Activated B cell treated with CpG ODN at 0.5 μM for 24 hours (primary cell): ENCODE measurements at regions not wholly inside any gene's neighbourhood (a gene's known extent, or its start where the extent isn't known, plus 50 kb on each side); places are given as distances from the start of the nearest gene placed in this dataset.

Experiments used
- ATAC-seq: fragments of 200-7000 bp; cut with Tn5 transposase; one replicate; pipeline ENCODE4 v1.10.0; 2021; ENCODE audit warnings: low read depth, mild to moderate bottlenecking, moderate library complexity
- CTCF ChIA-PET: fragments of 350-600 bp; sonication (Branson Sonifier 250); formaldehyde crosslinking; loops from one replicate; lab custom pipeline; 2021; ENCODE audit warnings: antibody characterized with exemption; lab: Charles Lee
- POLR2A ChIA-PET: fragments of 350-600 bp; sonication (Branson Sonifier 250); formaldehyde crosslinking; loops from one replicate; lab custom pipeline; 2021; ENCODE audit warnings: antibody characterized with exemption; lab: Charles Lee
- DNase-seq: peaks from one replicate; pipeline ENCODE4 v3.0.0; 2022
- H3K27ac Mint-ChIP-seq: one replicate; pipeline ENCODE4 v1.8.0; 2020; ENCODE audit warnings: mixed read lengths
- H3K27me3 Mint-ChIP-seq: one replicate; pipeline ENCODE4 v1.8.0; 2021; ENCODE audit warnings: mixed read lengths
- H3K36me3 Mint-ChIP-seq: one replicate; pipeline ENCODE4 v1.8.0; 2021; ENCODE audit warnings: low read depth, mixed read lengths
- H3K4me1 Mint-ChIP-seq: one replicate; pipeline ENCODE4 v1.8.0; 2021; ENCODE audit warnings: mixed read lengths
- H3K4me3 Mint-ChIP-seq: one replicate; pipeline ENCODE4 v1.8.0; 2020; ENCODE audit warnings: mild to moderate bottlenecking, mixed read lengths
- H3K9me3 Mint-ChIP-seq: one replicate; pipeline ENCODE4 v1.8.0; 2020; ENCODE audit warnings: mixed read lengths
- intact Hi-C: fragments of 100-400 bp; cut with micrococcal nuclease; formaldehyde crosslinking; loops from one replicate; pipeline ENCODE4 v1.15.1; 2024
- TF ChIP-seq, protein P1 (sequence below): fragments of 200-600 bp; IDR thresholded peaks from one replicate; pipeline ENCODE4 v1.8.0; 2022; ENCODE audit warnings: antibody characterized with exemption, mild to moderate bottlenecking

DNA sequence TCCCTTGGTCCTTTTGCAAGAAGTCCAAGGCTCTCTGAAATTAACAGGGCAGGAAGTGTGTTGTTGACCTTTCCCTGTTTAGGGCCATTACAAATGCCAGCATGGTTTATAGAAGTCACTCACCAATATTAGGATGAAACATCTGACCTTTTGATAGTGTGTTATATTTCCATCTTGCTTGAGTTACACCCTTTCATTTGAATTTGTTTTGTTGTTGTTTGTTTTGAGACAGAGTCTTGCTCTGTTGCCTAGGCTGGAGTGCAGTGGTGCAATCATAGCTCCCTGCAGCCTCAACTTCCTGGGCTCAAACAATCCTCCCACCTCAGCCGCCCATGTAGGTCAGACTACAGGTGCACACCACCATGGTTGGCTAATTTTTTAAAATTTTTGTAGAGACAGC lies 241.1 kb upstream of the USP9Y start:
- no peaks in the 10 kb centered on the region for H3K36me3 Mint-ChIP-seq
- no peaks in the 10 kb centered on the region for H3K4me1 Mint-ChIP-seq
- no peak for ATAC-seq
- no peak overlapping the region for H3K4me3 Mint-ChIP-seq
- CTCF ChIA-PET = no interaction called here
- POLR2A ChIA-PET = no interaction called here
- H3K27me3 Mint-ChIP-seq = no peaks in the 10 kb centered on the region
- TF ChIP-seq, protein P1, sequence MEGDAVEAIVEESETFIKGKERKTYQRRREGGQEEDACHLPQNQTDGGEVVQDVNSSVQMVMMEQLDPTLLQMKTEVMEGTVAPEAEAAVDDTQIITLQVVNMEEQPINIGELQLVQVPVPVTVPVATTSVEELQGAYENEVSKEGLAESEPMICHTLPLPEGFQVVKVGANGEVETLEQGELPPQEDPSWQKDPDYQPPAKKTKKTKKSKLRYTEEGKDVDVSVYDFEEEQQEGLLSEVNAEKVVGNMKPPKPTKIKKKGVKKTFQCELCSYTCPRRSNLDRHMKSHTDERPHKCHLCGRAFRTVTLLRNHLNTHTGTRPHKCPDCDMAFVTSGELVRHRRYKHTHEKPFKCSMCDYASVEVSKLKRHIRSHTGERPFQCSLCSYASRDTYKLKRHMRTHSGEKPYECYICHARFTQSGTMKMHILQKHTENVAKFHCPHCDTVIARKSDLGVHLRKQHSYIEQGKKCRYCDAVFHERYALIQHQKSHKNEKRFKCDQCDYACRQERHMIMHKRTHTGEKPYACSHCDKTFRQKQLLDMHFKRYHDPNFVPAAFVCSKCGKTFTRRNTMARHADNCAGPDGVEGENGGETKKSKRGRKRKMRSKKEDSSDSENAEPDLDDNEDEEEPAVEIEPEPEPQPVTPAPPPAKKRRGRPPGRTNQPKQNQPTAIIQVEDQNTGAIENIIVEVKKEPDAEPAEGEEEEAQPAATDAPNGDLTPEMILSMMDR = no peak
- no peaks in the 10 kb centered on the region for H3K9me3 Mint-ChIP-seq
- no peak overlapping the region for H3K27ac Mint-ChIP-seq
- DNase-seq = no peak
- intact Hi-C loops = no loop called here

- intact Hi-C loops = no loop called here
Measured at GRCh38 chrY:12464155-12464554, 236.9 kb upstream of the USP9Y start.

GRCh38 chrY:12465706-12466105 lies 235.3 kb upstream of the USP9Y start:
- TF ChIP-seq, protein P1 = no peak
- DNase-seq = no peak
- intact Hi-C loops = no loop called here
- no peak overlapping the region for H3K27ac Mint-ChIP-seq
- no peak for ATAC-seq
- H3K36me3 Mint-ChIP-seq = no peaks in the 10 kb centered on the region
- ChIA-PET CTCF (no interaction called here), POLR2A (no interaction called here)
- H3K4me3 Mint-ChIP-seq = no peak overlapping the region
- H3K27me3 Mint-ChIP-seq = no peaks in the 10 kb centered on the region
- no peaks in the 10 kb centered on the region for H3K4me1 Mint-ChIP-seq
- no peaks in the 10 kb centered on the region for H3K9me3 Mint-ChIP-seq

More at GRCh38 chrY:12464155-12464554, 236.9 kb upstream of the USP9Y start:
- no peak for DNase-seq
- TF ChIP-seq, protein P1 = no peak
- Mint-ChIP-seq H3K4me1 (no peaks in the 10 kb centered on the region), H3K4me3 (no peak overlapping the region), H3K27ac (no peak overlapping the region), H3K9me3 (no peaks in the 10 kb centered on the region), H3K27me3 (no peaks in the 10 kb centered on the region), H3K36me3 (no peaks in the 10 kb centered on the region)
- POLR2A ChIA-PET = no interaction called here
- CTCF ChIA-PET = no interaction called here
- no peak for ATAC-seq

DNA sequence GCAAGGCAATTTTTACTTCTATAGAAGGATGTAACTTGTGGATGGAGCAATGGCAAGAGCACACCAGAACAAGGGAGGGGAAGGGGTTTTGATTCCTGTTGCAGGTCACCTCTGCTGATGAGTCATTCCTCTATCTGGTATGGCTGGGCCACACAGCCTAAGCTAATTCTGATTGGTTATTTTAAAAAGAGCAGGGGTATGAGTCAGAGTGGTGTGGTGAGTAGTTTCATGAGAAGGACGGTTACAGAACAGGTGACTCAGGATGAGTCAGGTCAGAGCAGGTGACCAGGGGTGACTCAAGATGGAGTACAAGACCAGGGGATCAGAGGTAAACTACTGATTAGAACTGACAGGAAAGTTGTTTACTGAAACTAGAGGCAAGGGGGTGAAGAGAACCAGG lies 231.9 kb upstream of the USP9Y start:
- Mint-ChIP-seq H3K36me3 (no peaks in the 10 kb centered on the region), H3K9me3 (no peaks in the 10 kb centered on the region), H3K27me3 (no peaks in the 10 kb centered on the region), H3K4me3 (no peak overlapping the region), H3K27ac (no peak overlapping the region), H3K4me1 (no peaks in the 10 kb centered on the region)
- ATAC-seq = no peak
- ChIA-PET CTCF (no interaction called here), POLR2A (no interaction called here)
- DNase-seq = no peak
- intact Hi-C loops = no loop called here
- TF ChIP-seq, protein P1 = no peak

GRCh38 chrY:12474472-12474871 lies 226.6 kb upstream of the USP9Y start:
- H3K27ac Mint-ChIP-seq = no peak overlapping the region

More at GRCh38 chrY:12474472-12474871, 226.6 kb upstream of the USP9Y start:
- DNase-seq = no peak
- ChIA-PET POLR2A (no interaction called here), CTCF (no interaction called here)
- H3K9me3 Mint-ChIP-seq = no peaks in the 10 kb centered on the region
- TF ChIP-seq, protein P1 = no peak
- no peak overlapping the region for H3K4me3 Mint-ChIP-seq
- no peaks in the 10 kb centered on the region for H3K27me3 Mint-ChIP-seq
- H3K4me1 Mint-ChIP-seq = no peaks in the 10 kb centered on the region
- intact Hi-C loops = no loop called here
- no peak for ATAC-seq
- H3K36me3 Mint-ChIP-seq = no peaks in the 10 kb centered on the region
